GM18511 (cell line): ENCODE measurements at regions not wholly inside any gene's neighbourhood (a gene's known extent, or its start where the extent isn't known, plus 50 kb on each side); places are given as distances from the start of the nearest gene placed in this dataset.
"Not testable (repeated sequence)": the region's sequence is repeated elsewhere in the genome, so short reads cannot be mapped to it uniquely, and the experiment has no call there.

Source experiments
- ATAC-seq: cut with Tn5 transposase; IDR thresholded peaks from one replicate; pipeline ENCODE4 v1.9.1; 2021; ENCODE audit warnings: mild to moderate bottlenecking, moderate library complexity; ENCODE audit not compliant: unreplicated experiment

GRCh38 chr1:172914501-172915144 is 136.1 kb downstream of the TNFSF18 start:
- ATAC-seq, result no peak

- no peak for ATAC-seq
These were observed 135.5 kb downstream of the TNFSF18 start for GRCh38 chr1:172915271-172915670.

DNA sequence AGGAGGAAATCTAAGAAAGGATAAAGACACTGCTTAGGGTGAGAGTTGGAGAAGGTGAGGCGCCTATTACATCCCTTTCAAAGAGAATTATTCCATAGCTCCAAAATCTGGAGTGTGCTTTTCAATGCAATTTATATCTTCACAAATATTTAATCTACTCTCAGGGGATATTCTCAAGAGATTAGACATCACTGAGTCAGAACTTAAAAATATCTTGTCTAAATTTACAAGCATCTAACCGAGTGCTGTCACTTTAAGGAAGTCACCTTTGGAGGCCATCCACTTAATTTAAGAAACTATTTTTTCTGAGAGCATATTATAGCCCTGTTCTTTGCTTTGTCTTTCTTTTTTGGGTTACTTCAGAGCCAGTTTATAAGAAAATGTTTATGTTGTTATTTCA is 134.6 kb downstream of the TNFSF18 start:
- no peak for ATAC-seq

DNA sequence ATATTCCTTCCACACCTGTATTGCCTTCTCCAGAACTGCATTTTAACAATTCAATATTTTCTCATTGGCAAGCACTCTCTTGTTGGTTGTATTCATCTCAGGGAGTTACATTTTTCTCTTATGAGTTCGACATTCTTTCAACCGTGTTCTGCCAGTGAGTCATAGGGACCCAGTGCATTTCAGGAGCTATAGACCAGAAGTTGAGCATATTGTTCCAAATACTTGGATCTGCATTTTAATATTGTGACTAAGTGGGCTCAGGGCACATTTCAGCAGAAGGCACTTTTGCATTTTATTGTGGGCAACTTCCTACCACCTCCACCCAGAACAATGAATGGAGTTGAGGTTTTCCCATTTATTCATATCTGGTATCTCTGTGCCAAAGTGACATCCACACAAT is 132.8 kb downstream of the TNFSF18 start:
- ATAC-seq, result no peak

GRCh38 chr1:172918478-172918877 is 132.3 kb downstream of the TNFSF18 start:
- ATAC-seq, result no peak

- ATAC-seq, result no peak
These were observed 124.7 kb downstream of the TNFSF18 start for GRCh38 chr1:172926070-172926469.

- ATAC-seq, result no peak
These were observed 122.3 kb downstream of the TNFSF18 start for GRCh38 chr1:172928412-172928811.

GRCh38 chr1:172929006-172929405 is 121.7 kb downstream of the TNFSF18 start:
- no peak for ATAC-seq

DNA sequence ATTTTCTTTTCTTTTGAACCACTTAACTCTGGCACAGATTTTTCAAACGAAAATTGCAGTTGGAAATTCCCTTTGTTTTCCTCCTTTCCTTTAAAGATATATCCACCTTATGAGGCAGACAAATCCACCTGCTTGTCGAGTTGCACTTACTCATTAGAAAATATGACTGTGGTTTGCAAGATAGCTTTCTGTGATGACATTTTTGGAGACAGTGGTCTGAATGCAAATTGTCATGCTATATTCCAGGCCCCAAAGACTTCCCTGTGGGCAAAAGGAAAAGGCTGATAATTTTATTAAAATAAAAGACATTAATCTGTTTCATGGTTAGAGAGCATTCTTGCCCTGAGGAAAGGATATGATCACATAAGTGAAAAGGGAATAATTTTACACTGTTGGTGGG is 120.6 kb downstream of the TNFSF18 start:
- no peak for ATAC-seq

GRCh38 chr1:172931340-172931739 is 119.4 kb downstream of the TNFSF18 start:
- no peak for ATAC-seq

GRCh38 chr1:172931761-172932160 is 119.0 kb downstream of the TNFSF18 start:
- no peak for ATAC-seq

DNA sequence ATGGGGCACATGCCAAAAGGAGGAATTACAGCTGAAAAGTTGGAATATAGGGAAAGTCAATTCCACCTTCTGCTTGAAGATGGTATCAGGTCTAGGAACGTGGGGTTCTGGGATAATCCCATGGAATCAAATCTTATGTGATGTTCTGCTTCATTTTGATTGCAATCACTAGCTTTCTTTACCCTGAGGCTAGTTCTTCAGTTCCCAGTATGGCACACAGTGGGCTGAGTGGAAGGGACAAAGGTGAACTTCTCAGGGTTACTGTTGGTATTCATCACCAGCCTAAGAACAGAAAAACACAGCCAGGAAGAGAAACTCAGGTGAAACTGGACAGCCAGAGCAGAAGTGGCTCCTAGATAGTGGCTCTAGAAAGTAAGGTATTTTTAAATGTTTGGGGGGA is 117.8 kb downstream of the TNFSF18 start:
- ATAC-seq, result no peak

- no peak for ATAC-seq
These were observed 116.4 kb downstream of the TNFSF18 start for GRCh38 chr1:172934417-172934762.

- no peak for ATAC-seq
These were observed 115.6 kb downstream of the TNFSF18 start for GRCh38 chr1:172935062-172935592.

DNA sequence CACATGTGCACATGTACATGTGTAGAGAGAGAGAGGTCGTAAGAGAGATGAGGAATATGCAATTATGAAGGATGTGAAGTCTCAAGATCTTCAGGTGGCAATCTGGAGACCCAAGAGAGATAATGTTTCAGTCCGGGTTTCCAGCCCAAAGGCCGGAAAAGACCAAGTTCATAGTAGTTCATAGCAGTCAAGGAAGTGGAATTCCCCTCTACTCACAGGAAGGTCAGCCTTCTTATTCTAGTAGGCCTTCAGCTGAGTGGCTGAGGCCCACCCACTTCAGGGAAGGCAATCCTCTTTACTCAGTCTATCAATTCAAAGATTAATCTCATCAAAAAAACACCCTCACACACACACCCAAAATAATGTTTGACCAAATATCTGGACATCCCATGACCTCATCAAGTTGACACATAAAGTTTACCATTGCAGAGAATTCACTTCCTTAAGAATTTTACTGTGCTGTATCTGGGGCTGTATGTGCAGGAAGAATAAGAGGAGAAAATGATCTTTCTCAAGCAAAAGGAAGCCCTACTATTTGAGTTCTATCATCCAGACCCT is 114.6 kb downstream of the TNFSF18 start:
- no peak for ATAC-seq

- ATAC-seq, result no peak
These were observed 112.1 kb downstream of the TNFSF18 start for GRCh38 chr1:172938681-172939080.

DNA sequence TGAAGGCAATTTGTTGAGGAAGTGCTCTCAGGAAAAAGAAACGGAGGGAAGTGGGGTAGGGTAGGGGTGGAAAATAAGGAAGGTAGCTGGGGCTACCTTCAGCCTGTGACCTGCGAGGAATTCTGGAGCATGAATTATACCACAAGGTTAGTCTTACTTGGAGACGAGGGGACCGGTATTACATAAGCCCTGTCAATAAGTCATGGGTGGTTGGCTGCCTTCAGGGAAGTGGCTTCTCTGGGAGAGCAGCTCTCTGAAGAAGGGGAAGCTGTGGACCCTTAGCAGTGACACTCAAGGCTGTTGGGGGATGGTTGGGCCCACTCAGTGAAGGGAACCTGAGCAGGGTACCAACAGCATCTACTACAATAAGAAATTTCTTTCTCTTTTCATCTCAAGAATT is 111.3 kb downstream of the TNFSF18 start:
- ATAC-seq, result no peak

GRCh38 chr1:172940174-172940855 is 110.4 kb downstream of the TNFSF18 start:
- no peak for ATAC-seq

DNA sequence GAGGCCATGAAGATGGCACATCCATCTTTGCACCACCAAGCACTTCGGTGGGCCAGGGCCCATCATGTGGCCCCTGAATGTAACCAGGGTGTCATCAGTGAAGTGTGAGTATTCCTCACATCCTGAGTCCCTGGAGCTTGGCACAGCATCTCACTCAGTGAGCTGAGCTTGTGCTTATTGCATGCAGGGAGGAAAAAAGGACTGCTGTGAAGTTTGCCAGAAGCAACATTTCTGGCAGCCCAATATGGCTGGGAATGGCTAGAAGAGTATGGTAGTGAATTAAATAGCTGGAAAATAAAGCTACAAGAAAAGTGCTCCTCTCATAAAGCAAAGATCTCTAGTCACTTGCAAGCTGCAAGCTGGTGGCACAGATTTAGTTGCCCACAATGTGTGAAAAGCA is 109.3 kb downstream of the TNFSF18 start:
- ATAC-seq, result no peak

DNA sequence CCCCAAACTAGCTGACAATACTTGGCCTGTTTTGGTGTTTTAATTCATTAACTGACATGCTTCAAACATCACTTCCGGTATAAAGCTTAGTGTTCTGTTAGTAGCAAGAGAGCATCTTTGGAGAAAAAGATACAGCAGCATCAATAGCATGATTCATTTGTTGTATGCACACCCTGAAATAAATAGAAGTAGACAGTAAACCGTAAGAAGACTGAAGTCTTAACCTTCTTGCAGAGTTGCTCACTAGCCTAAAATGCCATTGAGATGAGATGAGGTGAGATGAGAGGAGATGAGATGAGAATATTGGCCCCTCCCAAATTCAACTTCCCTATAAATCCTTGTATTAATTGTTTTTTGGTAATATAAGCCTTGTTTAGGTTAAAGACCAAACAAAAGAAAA is 108.8 kb downstream of the TNFSF18 start:
- ATAC-seq, result no peak

GRCh38 chr1:172943138-172943537 is 107.6 kb downstream of the TNFSF18 start:
- ATAC-seq, result not testable (repeated sequence)

DNA sequence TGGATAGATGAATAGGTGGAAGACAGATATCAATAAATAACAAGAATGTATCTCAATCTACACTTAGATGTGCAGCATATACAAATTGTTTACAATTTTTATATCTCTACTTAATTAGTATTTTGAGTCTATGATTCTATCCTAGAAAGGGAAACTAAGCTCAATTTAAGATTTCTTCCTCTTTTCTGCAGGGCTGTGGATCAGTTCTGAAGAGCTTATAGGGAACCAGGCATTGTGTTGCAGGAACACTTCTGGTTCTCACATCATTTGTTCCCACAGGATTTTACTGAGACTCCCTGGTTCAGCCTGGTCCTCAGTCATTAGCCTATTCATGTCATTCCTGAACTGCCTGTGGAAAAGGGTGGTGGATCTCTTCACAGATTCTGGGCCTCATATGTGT is 105.8 kb downstream of the TNFSF18 start:
- ATAC-seq, result no peak
